Thymus (tissue), 11 donors: ENCODE measurements at regions not wholly inside any gene's neighbourhood (a gene's known extent, or its start where the extent isn't known, plus 50 kb on each side); places are given as distances from the start of the nearest gene placed in this dataset.
"Not testable (repeated sequence)": the region's sequence is repeated elsewhere in the genome, so short reads cannot be mapped to it uniquely, and the experiment has no call there.

Experiments used
- DNase-seq, 9 donors: peaks; one replicate each; pipeline ENCODE4 v3.0.0-alpha.2; 2013; ENCODE audit warnings: low spot score in 9 of 9, low read depth in 6 of 9, missing footprints in 1 of 9
- H3K27ac ChIP-seq, 2 donors: one replicate each; pipeline ENCODE4 v1.5.1; 2013; ENCODE audit warnings: control low read depth in 1 of 2, low read depth in 1 of 2, low read length in 1 of 2, mild to moderate bottlenecking in 1 of 2, moderate library complexity in 1 of 2
- H3K27me3 ChIP-seq, 2 donors: one replicate each; pipeline ENCODE4 v1.5.1; 2013; ENCODE audit warnings: low read length in 1 of 2; ENCODE audit not compliant: control insufficient read depth in 2 of 2, insufficient read depth in 1 of 2
- H3K36me3 ChIP-seq, 2 donors: one replicate each; pipeline ENCODE4 v1.5.1; 2013; ENCODE audit warnings: low read length in 1 of 2, mild to moderate bottlenecking in 1 of 2, moderate library complexity in 1 of 2; ENCODE audit not compliant: control insufficient read depth in 2 of 2, insufficient read depth in 2 of 2
- H3K4me1 ChIP-seq, 2 donors: one replicate each; pipeline ENCODE4 v1.5.1; 2013; ENCODE audit warnings: low read length in 2 of 2; ENCODE audit not compliant: control insufficient read depth in 2 of 2, insufficient read depth in 2 of 2
- H3K4me3 ChIP-seq, 2 donors: one replicate each; pipeline ENCODE4 v1.5.1; 2013; ENCODE audit warnings: low read length in 2 of 2, control low read depth in 1 of 2, mild to moderate bottlenecking in 1 of 2
- H3K9me3 ChIP-seq, 2 donors: one replicate each; pipeline ENCODE4 v1.5.1; 2013; ENCODE audit warnings: low read length in 1 of 2, mild to moderate bottlenecking in 1 of 2; ENCODE audit not compliant: control insufficient read depth in 2 of 2, insufficient read depth in 1 of 2
- WGBS: extraction: QIAGEN DNeasy Blood & Tissue Kit; methylation state at CpG from one replicate; pipeline ENCODE4 v1.1.7; 2013; 5-methylcytosine and 5-hydroxymethylcytosine counted together
- donor health status: healthy.

GRCh38 chr6:58342287-58342686 lies 1024.9 kb downstream of the PRIM2 start:
- 91% methylated on average over 5 of the region's 5 CpGs for WGBS
- not testable (repeated sequence) for H3K4me1 ChIP-seq, H3K4me3 ChIP-seq, H3K9me3 ChIP-seq, DNase-seq, H3K27me3 ChIP-seq, H3K36me3 ChIP-seq, H3K27ac ChIP-seq

GRCh38 chr6:58347534-58347933 lies 1030.1 kb downstream of the PRIM2 start:
- H3K4me1 ChIP-seq, H3K36me3 ChIP-seq, H3K4me3 ChIP-seq, H3K9me3 ChIP-seq, H3K27ac ChIP-seq, DNase-seq, H3K27me3 ChIP-seq: not testable (repeated sequence)
- 90% methylated on average over 2 of the region's 2 CpGs for WGBS

- H3K27ac ChIP-seq, H3K36me3 ChIP-seq, H3K27me3 ChIP-seq, H3K4me1 ChIP-seq, H3K9me3 ChIP-seq, DNase-seq, H3K4me3 ChIP-seq: not testable (repeated sequence)
- WGBS, result 95% methylated on average over 1 of the region's 1 CpG
Observed at GRCh38 chr6:58351619-58352018, 1034.2 kb downstream of the PRIM2 start.

GRCh38 chr6:58358452-58358851 lies 1041.0 kb downstream of the PRIM2 start:
- not testable (repeated sequence) for H3K4me3 ChIP-seq, H3K36me3 ChIP-seq, H3K4me1 ChIP-seq, H3K9me3 ChIP-seq, H3K27me3 ChIP-seq, H3K27ac ChIP-seq, DNase-seq
- WGBS, result 79% methylated on average over 1 of the region's 1 CpG

- H3K4me1 ChIP-seq, H3K4me3 ChIP-seq: not testable (repeated sequence)
Observed at GRCh38 chr6:58365856-58366255, 1048.4 kb downstream of the PRIM2 start.

GRCh38 chr6:58406659-58407058 lies 1089.2 kb downstream of the PRIM2 start:
- not testable (repeated sequence) for DNase-seq, H3K27me3 ChIP-seq, H3K4me3 ChIP-seq, H3K36me3 ChIP-seq, H3K4me1 ChIP-seq, H3K27ac ChIP-seq, H3K9me3 ChIP-seq
- 69% methylated on average over 2 of the region's 2 CpGs for WGBS

More at GRCh38 chr6:58365856-58366255, 1048.4 kb downstream of the PRIM2 start:
- H3K9me3 ChIP-seq, H3K36me3 ChIP-seq, DNase-seq, H3K27me3 ChIP-seq, H3K27ac ChIP-seq: not testable (repeated sequence)
- WGBS, result 77% methylated on average over 3 of the region's 3 CpGs

DNA sequence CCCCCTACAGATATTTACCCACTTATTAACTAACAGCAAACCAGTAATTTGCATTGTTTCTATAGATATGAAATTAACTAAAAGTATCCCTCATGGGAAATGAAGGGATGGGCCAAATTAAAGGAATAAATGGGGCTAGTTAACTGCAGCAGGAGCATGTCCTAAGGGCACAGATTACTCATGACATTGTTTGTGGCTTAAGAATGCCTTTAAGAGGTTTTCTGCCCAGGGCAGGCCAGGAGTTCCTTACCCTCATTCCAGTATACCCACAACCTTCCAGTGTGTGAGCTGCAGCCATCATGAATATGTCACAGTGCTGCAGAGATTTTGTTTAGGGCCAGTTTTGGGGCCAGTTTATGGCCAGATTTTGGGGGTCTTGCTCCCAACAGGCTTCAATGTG lies 1101.9 kb downstream of the PRIM2 start:
- no peaks in the 10 kb centered on the region for H3K9me3 ChIP-seq

More for the DNA sequence above, 1101.9 kb downstream of the PRIM2 start:
- H3K4me1 ChIP-seq, result no peaks in the 10 kb centered on the region
- H3K27me3 ChIP-seq, result no peaks in the 10 kb centered on the region
- H3K27ac ChIP-seq, result no peak overlapping the region
- no peak for DNase-seq
- no peaks in the 10 kb centered on the region for H3K36me3 ChIP-seq
- no peak overlapping the region for H3K4me3 ChIP-seq
